Sigmoid colon (tissue), 3 donors: ENCODE measurements at regions not wholly inside any gene's neighbourhood (a gene's known extent, or its start where the extent isn't known, plus 50 kb on each side); places are given as distances from the start of the nearest gene placed in this dataset.

Source experiments
- POLR2A ChIP-seq, 2 donors: fragments of 450-650 bp; IDR thresholded peaks; one replicate each; pipeline ENCODE4 v1.6.1; 2016; ENCODE audit warnings: antibody characterized with exemption in 2 of 2, mild to moderate bottlenecking in 2 of 2, moderate library complexity in 2 of 2
- TF ChIP-seq, protein P1 (sequence below), 4 experiments: fragments of 450-650 bp in 3 of 4; fragments of 200-600 bp in 1 of 4; IDR thresholded peaks; one replicate each; pipeline ENCODE4 v1.5.1; 2016 to 2019; ENCODE audit warnings: antibody characterized with exemption in 4 of 4, mild to moderate bottlenecking in 3 of 4, moderate library complexity in 2 of 4

DNA sequence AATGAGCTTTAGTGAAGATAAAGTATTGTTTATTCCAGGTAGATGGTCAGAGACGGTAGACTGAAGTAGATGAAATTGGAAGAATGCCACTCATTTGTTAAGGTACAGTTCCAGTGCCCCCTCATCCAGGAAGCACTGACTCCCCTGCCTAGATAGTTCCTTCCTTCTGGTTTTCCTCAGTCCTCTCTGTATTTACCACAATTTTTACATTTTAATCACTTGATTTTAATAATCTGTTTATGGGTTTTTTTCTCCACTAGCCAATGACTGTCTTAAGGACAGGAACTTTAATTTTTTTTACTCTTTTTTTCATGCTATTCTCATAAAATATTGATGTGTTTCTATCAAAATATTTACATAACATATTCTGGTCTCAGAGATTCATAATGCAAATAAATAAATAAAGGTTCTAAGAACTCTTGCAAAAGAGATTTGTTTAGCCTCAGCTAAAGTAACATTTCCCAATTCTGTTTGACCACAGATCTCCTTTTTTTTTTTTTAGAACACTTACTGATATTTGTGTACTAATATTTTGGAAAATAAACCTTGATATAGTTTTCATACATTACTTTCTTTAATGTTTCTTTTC, 651.6 kb downstream of the PLPP3 start:
- TF ChIP-seq, protein P1, sequence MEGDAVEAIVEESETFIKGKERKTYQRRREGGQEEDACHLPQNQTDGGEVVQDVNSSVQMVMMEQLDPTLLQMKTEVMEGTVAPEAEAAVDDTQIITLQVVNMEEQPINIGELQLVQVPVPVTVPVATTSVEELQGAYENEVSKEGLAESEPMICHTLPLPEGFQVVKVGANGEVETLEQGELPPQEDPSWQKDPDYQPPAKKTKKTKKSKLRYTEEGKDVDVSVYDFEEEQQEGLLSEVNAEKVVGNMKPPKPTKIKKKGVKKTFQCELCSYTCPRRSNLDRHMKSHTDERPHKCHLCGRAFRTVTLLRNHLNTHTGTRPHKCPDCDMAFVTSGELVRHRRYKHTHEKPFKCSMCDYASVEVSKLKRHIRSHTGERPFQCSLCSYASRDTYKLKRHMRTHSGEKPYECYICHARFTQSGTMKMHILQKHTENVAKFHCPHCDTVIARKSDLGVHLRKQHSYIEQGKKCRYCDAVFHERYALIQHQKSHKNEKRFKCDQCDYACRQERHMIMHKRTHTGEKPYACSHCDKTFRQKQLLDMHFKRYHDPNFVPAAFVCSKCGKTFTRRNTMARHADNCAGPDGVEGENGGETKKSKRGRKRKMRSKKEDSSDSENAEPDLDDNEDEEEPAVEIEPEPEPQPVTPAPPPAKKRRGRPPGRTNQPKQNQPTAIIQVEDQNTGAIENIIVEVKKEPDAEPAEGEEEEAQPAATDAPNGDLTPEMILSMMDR (IDR thresholded peaks at IDR 0.05) = no peak
- no peak for TF ChIP-seq POLR2A (IDR thresholded peaks at IDR 0.05)
